ENCODE measurements at regions not wholly inside any gene's neighbourhood (a gene's known extent, or its start where the extent isn't known, plus 50 kb on each side); places are given as distances from the start of the nearest gene placed in this dataset.

DNA sequence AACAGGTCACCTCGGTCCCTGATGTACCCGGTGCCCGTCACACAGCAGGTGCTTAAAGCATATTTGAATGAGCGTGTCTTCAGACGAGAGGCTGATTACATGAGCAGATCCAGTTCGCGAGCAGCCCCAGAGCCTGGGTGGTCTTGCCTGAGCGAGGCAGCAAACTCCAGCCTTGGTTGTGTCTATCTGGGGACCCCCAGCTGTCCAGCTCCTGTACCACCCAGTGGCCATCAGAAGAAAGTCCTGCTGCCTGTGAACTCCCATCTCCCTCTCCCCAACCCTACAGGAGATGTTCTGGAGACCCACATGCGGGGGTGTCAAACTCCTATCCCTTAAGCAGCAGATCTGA, 174.2 kb downstream of the PHETA1 start:
- DNase-seq, result no peak

DNA sequence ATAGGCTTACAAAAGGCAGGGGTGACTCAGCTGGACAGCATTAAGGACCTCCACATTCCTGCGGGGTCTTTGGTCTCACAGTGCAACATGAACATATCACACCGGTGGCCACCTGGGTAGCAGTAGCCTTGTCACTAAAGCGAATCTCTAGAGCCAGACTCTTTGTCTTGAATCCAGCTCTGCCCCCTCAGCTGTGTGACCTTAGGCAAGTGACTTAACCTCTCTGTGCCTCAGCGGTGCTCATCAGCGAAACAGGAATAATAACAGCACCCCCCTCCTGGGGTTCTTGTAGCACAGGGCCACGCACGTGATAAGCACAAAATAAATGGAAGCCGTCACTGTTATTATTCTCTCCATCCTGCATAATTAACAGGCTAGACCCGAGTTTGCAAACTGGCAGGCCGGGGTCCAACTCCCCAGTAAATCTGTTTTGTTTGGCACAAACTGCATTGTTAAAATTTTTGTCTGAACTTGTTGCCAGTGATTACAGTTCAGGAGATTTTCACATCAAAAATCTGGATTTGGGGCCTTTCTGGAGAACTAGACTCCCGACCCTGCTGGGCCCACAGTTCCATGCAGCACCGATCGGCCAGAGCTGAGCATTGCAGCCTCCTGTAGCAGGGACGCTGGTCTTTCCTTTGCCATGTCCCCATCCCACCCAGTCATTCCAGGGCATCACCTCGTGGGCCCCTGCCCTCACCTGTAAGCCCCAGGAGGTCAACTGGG, 174.8 kb downstream of the PHETA1 start:
- no peak for DNase-seq

DNA sequence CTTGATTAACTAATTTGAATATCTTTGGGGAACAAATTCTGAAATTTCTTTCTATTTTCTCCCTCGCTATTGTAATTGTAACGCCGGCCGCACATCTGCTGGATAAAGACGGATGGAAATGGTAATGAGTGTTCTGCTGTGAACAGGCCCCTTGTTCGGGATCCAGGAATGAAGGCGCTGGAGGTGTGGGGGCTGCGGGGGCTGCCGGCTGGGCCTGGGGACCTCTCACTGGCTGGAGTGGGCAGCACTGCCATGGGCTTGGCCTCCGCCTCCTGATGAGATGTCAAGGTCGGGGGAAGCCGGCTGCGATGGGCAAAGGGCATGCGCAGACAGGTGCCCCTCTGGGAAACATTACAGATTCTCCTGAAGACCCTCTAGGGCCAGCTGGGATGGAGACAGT, 175.4 kb downstream of the PHETA1 start:
- DNase-seq, result no peak

DNA sequence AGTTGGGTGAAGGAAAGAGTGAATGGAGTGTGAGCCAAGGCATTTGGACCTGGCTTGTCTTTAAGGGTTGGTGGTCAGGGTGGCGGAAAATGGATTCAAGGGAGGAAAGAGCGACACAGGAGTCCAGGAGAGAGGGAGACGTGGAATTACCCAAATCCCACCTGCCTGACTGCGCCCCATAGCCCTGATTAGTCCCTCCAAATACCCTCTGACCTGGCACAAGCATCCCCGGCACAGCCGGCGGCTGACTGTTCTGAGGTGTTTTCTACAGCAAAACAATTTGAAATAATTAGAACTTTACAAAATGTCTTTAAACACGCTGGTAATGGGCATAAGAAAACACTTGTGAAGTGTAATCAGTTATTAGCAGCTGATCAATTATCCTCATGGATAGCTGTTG, 175.8 kb downstream of the PHETA1 start:
- DNase-seq, result no peak

DNA sequence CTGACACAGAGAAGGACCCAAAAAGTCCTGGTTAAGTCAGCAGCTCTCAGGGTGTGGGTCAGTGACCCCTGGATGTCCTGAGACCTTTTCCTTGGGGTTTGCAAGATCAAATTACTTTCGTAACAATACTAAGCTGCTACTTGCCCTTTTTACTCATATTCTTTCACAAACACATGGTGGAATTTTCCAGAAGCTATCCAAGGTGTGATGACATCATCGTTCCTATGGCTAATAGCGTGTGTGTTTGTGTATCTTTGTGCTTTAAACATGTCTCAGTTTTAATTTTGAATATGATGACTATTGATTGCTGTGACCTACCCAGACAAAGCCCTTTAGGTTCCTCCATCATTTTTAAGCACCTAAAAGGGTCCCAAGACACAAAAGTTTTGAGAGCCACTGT, 176.2 kb downstream of the PHETA1 start:
- no peak for DNase-seq

DNA sequence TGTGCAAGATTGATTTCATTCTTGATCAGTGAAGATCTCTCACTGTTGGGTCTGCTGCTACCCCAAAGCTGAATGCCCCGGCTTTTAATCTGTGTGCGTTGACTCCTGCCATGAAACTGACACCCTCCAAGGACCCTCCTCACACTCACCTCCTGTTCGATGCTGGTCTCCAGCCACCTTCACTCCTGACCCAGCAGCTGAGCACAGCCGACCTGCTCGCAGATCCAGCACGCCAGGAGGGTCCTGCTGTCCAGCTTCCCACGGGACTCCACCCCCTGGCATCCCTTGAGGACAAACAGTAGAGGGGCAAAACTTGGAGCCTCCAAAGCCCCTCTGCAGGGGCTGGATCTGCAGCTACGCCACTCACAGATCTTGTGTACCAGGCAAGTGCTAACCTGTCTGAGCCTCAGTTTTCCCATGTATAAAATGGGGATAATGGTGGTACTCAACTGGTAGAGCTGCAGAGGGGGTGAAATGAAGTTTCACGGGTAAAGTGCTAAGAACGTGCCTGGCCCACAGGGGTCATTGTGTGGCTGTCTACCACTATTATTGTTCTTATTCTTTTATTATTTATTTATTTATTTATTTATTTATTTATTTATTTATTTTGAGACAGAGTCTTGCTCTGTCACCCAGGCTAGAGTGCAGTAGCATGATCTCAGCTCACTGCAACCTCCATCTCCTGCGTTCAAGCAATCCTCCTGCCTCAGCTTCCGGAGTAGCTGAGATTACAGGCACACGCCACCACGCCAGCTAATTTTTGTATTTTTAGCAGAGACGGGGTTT, 178.0 kb downstream of the PHETA1 start:
- no peak for DNase-seq

DNA sequence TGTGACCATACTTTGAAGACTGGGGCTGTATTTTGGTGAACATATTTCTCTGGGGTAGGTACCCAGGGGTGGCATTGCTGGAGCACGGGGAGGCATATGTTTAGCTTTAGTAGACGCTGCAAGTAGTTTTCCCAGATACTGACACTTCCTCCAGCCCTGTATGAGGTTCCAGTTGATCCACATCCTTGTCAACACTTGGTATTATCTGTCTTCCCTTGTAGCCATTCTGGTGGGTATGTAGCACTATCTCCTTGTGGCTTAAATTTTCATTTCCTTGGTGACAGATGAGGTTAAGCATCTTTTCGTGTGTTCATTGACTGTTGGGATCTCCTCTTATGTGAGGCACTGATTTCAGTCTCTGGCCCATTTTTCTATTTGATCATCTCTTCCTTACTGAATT, 179.1 kb downstream of the PHETA1 start:
- no peak for DNase-seq

DNA sequence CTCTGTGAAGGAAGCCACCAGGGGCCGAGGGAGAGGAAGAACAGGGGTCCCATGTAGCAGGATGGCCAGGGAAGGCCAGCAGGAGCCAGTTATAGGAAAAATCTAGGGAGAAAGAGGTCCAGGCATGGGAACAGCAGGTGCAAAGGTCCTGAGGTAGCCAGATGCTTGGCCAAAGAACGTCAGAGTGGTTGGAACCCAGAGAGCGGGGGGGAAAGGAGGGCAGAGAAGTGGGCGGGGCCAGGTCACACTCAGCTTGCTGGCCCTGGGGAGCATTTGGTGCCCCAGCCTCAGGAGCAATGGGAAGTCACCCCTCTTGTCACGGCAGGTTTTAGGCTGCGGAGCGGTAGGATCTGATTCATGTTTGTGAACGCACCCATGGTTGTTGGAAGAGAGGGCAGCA, 180.5 kb downstream of the PHETA1 start:
- no peak for DNase-seq

DNA sequence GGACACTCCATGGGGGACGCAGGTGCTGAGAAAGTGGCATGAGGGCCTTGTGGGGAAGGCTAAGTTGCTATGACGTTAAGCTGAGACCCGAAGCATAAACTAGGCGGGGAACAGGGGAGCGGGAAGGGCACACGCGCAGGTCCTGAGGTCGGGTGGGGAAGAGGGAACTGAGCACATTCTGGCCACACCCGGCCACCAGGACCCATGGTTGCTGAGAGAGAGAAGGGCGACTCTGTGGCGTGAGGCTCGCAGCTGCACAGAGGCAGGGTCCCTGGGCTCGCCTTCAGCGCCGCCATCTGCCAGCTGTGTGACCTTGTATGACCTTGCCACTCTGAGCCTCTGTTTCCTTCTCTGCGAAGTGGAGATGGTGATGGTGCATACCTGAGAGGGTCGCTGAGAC, 182.5 kb downstream of the PHETA1 start:
- no peak for DNase-seq

DNA sequence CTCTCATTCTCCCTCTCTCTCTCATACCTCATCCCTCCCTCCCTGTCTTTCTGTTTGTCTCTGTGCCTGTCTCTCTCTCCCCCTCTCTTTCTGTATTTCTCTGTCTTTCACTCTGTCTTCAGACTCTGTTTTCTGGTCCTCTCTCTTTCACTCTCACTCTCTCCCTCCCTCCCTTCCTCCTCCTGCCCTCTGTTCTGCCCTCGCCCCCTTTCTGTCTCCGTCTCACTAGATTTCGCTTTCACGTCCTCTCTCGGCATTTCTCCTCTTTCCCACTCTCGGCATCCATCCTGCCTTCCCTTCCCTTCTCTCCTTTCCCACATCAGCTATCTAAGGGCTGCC, 183.0 kb downstream of the PHETA1 start:
- DNase-seq, result no peak

DNA sequence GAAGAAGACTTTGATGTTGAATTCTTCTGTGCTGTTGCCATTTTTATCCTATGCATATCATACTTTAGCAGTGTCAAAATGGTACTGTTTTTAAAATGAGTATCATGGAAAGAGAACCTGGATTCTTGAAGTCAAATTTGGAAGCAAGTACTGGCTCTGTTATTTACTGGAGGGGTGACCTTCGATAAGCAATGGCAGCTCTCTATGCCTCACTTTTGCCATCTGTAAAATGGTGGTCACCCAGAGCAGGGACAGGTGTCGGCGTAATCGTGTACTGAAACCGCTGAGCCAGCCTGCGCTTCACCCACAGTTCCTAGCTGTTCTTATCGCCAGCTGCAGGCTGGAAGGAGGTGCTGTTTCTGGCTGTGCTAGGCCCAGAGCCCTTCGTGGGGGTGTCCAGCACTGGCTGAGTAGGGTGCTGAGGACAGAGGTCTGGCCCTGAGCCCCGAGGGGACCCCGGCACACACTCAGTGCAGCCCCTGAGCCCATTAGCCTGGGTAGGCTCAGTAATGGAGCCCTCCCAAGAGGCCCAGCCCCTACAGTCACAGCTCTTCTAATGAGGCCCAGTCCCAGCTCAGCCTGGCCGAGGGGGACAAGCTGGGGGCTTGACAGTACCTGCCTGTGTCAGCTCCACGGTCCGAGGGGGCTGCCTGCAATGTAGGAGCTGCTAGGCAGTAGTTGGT, 183.5 kb downstream of the PHETA1 start:
- no peak for DNase-seq

DNA sequence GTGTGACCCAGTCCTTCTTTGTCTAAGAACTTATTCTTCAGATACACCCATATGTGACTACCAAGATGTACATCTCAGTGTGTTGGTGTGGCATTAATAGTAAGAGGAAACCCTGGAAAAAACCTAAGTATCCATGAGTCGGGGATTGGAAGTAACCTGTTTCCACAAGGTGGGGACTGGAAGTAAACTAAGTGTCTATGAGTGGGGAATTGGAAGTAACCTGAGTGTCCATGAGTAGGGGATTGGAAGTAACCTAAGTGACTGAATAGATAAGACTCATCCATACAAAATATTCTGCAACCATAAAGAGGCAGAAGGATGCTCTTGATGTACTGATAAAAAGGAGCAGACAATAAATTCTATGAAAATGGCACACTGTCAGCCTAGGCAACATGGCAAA, 184.7 kb downstream of the PHETA1 start:
- DNase-seq, result no peak

DNA sequence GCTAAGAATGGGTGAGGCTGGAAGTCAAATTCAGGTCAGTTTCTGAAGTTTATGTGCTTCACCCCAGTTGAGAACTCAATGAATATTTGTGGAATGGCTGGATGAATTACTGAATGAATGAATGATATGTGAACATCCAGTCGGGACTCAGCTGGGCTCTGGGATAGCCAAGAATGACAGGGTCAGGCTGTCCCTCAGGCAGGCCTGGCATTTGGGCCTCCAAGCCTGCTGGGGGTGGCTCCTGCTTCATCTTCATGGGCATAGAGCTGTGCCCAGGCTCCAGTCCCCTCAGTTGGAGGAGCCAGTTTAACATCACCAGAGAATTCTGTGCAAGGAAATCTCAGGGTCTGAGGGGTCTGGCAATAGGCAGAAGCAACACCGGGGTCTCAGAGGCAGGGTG, 185.8 kb downstream of the PHETA1 start:
- no peak for DNase-seq

DNA sequence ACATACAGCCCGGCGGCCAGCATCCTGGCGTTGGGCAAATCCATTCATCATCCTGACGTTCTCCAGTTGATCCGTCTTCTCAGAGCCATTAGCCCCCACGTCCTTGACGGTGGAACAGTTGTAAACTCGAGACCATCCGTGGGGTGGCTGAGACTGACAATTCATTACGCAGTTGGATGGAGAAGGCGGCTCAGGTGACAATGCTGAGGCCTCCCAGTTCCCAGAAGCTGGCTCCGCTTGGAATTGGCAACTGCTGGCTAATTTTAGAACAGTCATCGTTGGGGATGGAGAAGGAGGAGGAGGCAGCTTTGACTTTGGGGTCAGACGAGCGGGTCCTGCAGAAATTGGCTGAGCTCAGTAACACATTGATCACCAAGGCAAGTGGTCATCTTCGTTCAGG, 186.5 kb downstream of the PHETA1 start:
- no peak for DNase-seq

DNA sequence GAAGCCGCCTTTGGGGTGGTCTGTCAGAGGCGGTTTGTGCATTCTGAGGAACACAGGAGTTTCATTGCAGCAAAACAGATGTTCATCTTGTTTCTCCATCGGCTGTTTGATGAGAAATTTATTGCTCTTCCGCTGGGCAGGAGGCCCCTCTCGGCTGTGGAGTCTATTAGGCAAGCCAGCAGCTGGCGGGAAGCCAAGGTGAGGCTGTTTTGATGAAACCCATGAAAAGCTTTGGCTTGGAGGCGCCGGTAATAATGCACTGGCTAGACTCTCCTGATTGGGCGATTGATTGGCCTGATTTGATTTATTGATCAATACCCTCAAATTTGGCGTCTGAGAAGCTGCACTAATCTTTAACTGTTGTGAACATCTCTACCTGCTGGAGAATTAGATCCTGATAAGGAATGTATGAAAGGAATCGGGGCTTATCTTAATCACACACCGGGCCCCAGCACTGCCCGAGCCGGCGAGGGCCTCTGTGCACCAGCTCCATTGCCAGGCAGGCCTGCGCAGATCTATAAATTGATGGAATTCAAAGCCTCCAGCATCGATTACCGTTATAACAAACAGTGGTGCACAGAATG, 187.7 kb downstream of the PHETA1 start:
- DNase-seq, result no peak

DNA sequence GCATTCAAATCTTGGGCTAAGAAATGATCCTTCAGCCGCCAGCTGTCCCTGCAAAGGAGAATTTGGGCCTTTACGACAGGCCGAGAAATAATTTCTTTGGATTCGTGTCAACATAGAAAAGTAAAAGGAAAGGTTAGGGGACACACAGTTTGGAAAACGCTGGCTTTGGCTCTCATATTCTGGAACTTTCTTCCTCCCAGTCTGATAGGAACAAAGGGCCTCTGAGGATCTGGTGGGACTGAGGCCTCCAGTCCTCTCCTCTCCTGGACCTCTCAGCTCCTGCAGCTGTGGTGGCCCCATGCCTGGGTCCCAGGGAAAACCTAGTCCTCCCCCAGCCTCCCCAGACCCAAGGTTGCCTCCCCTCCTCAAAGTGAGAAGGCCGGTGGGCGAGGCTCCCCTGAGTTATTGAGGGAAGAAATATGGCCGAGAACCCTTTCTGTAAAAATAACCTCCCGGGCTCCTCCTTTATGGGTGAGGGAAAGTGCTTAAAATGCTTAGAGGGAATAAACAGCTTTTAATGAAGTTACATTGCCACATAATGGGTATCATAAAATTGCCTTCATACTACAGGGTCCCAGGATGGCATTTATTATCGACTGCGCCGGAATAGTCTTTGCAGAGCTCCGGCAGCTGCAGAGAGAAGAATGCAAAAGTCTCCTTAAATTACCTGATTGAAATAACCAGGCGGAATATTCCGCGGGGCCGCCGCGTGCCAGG, 188.3 kb downstream of the PHETA1 start:
- DNase-seq, result no peak

DNA sequence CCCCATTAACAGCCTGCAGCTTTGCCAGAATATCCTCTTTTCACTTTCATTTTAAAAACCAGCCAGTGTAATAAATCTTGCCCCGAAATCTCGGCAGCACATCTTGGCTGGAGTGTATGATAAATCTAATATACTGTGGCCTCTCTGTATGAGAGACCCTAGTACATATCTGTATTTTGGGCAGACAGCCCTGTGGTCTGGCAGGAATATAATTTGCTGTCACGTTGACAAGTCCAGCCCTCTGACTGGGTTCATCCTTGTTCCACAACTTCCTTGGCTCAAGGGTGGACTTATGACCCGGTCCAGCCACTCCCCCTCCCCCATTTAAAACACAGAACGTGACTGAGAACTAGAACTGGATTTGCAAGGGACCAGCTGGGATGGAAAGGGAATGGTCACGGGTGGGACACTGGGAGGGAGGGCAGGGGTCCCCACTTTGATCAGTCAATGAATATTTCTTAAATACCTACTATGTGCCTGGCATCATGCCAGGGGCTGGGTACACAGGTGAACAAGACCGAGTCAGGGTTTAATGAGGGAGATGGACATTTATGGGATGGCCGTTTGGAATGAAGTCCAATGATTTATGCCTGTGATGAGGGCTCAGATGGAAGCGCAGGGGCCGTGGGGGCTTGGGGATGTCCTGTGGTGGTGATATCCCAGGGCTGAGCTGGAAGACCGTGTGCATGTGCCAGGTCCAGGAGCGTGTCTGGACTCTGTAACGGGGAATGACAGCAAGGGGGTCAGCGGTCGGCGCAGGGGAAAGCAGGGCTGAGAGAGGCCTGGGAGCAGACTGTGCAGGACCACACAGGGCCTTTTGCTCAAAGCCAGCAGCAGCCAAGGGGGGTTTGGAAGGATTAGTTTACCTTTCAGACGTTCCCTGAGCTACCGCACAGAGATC, 190.5 kb downstream of the PHETA1 start:
- DNase-seq, result no peak

DNA sequence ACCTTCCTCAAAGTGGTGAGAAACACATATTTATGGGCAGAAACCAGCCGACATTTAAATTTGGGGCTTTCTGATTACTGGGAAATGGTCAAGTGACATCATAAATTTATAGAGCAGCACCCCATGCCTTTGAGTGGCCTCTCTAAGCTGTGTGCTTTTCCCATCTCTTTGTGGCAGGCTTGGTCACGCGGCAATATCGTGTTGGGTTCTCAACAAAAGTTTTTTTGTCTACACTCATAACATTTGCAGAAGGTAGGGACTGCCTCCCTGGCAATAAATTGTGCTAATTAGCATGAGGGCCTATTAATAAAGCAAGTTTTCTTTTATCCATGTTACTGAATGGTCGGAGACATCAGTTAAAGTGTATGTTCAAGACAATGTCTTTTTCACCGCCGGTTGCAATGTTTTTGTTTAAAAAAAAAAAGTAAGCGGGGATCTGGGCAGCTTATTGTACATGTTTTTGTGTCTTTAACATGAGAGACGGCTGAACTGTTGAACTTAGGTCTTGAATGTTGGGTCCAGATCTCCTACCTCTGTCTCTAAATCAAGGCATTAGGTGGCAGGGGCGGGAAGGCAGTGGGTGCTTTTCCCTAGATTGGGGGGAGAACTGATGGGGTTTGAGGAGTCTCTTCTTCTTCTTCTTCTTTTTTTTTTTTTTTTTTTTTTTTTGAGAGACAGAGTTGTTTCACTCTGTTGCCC, 193.3 kb downstream of the PHETA1 start:
- DNase-seq, result no peak

DNA sequence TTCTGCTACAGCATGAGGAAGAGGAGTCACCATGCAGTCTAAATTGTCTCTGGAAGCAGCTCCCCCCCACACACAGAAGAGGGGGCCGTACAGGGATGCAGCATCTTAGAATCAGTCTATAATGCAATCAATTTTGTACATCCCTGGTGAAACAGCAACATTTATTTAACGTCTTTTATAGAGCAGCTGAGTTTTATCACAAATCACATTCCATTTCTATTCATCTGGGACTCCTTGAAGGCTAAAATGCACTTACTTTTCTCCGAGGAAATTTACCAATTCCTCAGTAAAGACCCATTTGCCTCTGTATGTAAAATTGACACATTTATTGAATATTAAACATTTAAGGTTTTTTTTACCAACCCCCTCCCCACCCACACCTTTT, 193.9 kb downstream of the PHETA1 start:
- no peak for DNase-seq

DNA sequence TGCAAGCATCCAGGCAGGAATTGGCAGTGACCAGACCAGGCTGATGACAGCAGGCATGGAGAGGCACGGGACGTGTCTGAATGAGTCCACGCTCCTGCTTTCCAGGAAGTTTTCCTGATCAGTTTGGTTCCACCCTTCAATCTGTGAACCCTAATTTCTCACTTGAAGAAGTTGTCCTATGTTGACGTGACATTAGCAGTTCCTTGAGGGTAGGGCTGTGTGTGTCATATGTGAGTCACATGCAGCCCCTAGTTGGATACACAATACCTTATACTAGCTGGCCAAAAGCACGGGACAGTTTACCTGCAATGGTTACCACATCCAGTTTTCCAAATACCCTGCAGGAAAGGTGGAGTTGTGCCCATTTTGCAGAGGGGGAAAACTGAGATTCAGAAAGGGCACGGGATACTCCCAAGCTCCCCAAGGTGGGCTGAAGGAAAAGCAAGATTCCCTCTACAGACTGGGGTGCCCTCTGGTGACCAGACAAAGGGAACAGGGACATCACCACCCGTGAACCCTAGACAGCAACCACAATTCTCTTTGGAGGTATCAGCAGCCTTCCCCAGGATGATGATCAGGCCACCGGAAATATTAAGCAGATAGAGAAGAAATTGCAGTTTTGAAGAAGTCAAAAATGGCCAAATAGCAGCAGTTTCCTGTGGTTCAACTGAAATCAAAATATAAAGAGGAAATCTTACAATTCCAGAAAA, 194.5 kb downstream of the PHETA1 start:
- no peak for DNase-seq

DNA sequence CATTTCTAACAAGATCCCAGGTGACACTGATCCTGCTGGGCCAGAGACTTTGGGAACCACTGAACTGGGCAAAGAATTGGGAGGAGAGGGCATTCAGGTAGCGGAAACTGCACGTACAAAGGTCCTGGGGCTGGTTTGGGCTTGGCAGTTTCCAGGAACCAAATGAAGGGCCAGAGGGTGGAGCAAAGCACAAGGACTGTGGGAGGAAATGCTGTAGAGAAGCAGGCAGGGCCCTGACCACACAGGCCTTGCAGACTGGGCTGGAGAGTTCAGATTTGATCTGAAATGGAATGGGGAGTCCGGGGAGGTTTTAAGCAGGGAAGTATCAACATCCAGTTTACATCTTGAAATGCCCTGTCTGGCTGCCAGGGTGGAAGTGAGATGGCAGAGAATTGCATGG, 195.1 kb downstream of the PHETA1 start:
- no peak for DNase-seq

Measured in activated CD8-positive, alpha-beta memory T cell treated with anti-CD3 and anti-CD28 coated beads, Interleukin-2, amount 50 U/mL, for 48 hours (primary cell).